HCT116 (cell line): ENCODE measurements at regions not wholly inside any gene's neighbourhood (a gene's known extent, or its start where the extent isn't known, plus 50 kb on each side); places are given as distances from the start of the nearest gene placed in this dataset.

ENCODE experiments used
- ATAC-seq: fragments of 200-7000 bp; cut with Tn5 transposase; 2 replicates; pipeline ENCODE4 v1.9.1; 2020; ENCODE audit warnings: mild to moderate bottlenecking, moderate library complexity
- BruUV-seq: library from RNA; stranded (reverse); fragments of 400-500 nt; replicated peaks from 2 replicates; lab custom pipeline; 2021; lab: Mats Ljungman, UMichigan
- CTCF ChIA-PET: fragments of 300-600 bp; sonication (Branson Sonifier 250); formaldehyde crosslinking; loops from one replicate; lab custom pipeline; 2021; ENCODE audit warnings: antibody characterized with exemption; lab: Charles Lee
- POLR2A ChIA-PET: fragments of 300-600, 350-600 bp; sonication (Branson Sonifier 250); formaldehyde crosslinking; loops from one replicate; lab custom pipeline; 2021; ENCODE audit warnings: antibody characterized with exemption; lab: Charles Lee
- RAD21 ChIA-PET, 2 experiments: fragments of 300-600 bp; sonication (Branson Sonifier 250); formaldehyde crosslinking; loops; one replicate each; lab custom pipeline; 2023; ENCODE audit warnings: low total read pairs in 2 of 2; ENCODE audit not compliant: uncharacterized antibody in 2 of 2, unreplicated experiment in 2 of 2, low non-redundant PET in 1 of 2; lab: Charles Lee
- DNase-seq: peaks from one replicate; pipeline ENCODE4 v3.0.0-alpha.2; 2010; ENCODE audit warnings: low read depth, low spot score
- H2AFZ ChIP-seq: fragments of 200-600 bp; shearing (Covaris generic), sonication (generic); 2 replicates; pipeline ENCODE4 v1.6.1; 2017; ENCODE audit warnings: low read depth, mixed run types, mixed read lengths, antibody characterized with exemption, low read length; ENCODE audit not compliant: poor library complexity, severe bottlenecking
- H3K27ac ChIP-seq: 2 replicates; pipeline ENCODE4 v1.5.1; 2012; ENCODE audit warnings: low read depth, low read length
- H3K27me3 ChIP-seq: fragments of 200-600 bp; sonication (generic); 2 replicates; pipeline ENCODE4 v1.6.1; 2016; ENCODE audit warnings: mixed run types, low read length, mixed read lengths; ENCODE audit not compliant: insufficient read depth
- H3K36me3 ChIP-seq, 2 experiments: fragments of 200-500 bp in 1 of 2; fragments of 200-600 bp in 1 of 2; sonication (Bioruptor generic) in 1 of 2; sonication (generic) in 1 of 2; 2 replicates each; pipeline versions ENCODE4 v1.5.1 to v1.6.1; 2014 to 2016; ENCODE audit warnings: low read length in 2 of 2, inconsistent platforms in 1 of 2, mixed read lengths in 1 of 2, mixed run types in 1 of 2; ENCODE audit not compliant: insufficient read depth in 2 of 2, control insufficient read depth in 1 of 2
- H3K4me1 ChIP-seq, 2 experiments: fragments of 200-600 bp in 1 of 2; sonication (generic) in 1 of 2; 2 replicates each; pipeline versions ENCODE4 v1.5.1 to v1.6.1; 2012 to 2017; ENCODE audit warnings: low read length in 2 of 2, inconsistent platforms in 1 of 2, mild to moderate bottlenecking in 1 of 2, mixed read lengths in 1 of 2, mixed run types in 1 of 2, moderate library complexity in 1 of 2; ENCODE audit not compliant: insufficient read depth in 2 of 2, control insufficient read depth in 1 of 2
- H3K4me2 ChIP-seq: fragments of 200-600 bp; sonication (generic); 2 replicates; pipeline ENCODE4 v1.6.1; 2017; ENCODE audit warnings: mixed run types, low read length, mixed read lengths
- H3K4me3 ChIP-seq, 2 experiments: fragments of 200-600 bp in 1 of 2; sonication (generic) in 1 of 2; replicated peaks in 1 of 2; 2 replicates each; pipeline ENCODE4 v1.5.1; 2011 to 2016; ENCODE audit warnings: low read length in 2 of 2, control low read depth in 1 of 2, low read depth in 1 of 2, mild to moderate bottlenecking in 1 of 2, mixed read lengths in 1 of 2, mixed run types in 1 of 2
- H3K79me2 ChIP-seq: fragments of 200-600 bp; sonication (generic); 2 replicates; pipeline ENCODE4 v1.6.1; 2017; ENCODE audit warnings: mild to moderate bottlenecking, mixed run types, low read length, moderate library complexity, mixed read lengths; ENCODE audit not compliant: insufficient read depth
- H3K9ac ChIP-seq: fragments of 200-600 bp; sonication (generic); 2 replicates; pipeline ENCODE4 v1.6.1; 2016; ENCODE audit warnings: low read length, mixed read lengths
- H3K9me2 ChIP-seq: fragments of 200-600 bp; sonication (generic), shearing (Covaris generic); 2 replicates; pipeline ENCODE4 v1.6.1; 2017; ENCODE audit warnings: mixed run types, mild to moderate bottlenecking, moderate library complexity; ENCODE audit not compliant: insufficient read depth
- H3K9me3 ChIP-seq, 2 experiments: fragments of 200-500 bp in 1 of 2; fragments of 200-600 bp in 1 of 2; sonication (Bioruptor generic) in 1 of 2; sonication (generic) in 1 of 2; 2 replicates each; pipeline ENCODE4 v1.6.1; 2014 to 2017; ENCODE audit warnings: low read length in 2 of 2, mixed read lengths in 2 of 2, inconsistent platforms in 1 of 2, low read depth in 1 of 2, mild to moderate bottlenecking in 1 of 2, mixed run types in 1 of 2, moderate library complexity in 1 of 2; ENCODE audit not compliant: control insufficient read depth in 1 of 2, insufficient read depth in 1 of 2
- H4K20me1 ChIP-seq: fragments of 200-600 bp; sonication (generic), shearing (Covaris generic); 2 replicates; pipeline ENCODE4 v1.6.1; 2017; ENCODE audit warnings: mixed run types, mild to moderate bottlenecking, moderate library complexity; ENCODE audit not compliant: insufficient read depth
- ATF3 ChIP-seq: IDR thresholded peaks from 2 replicates; pipeline ENCODE4 v1.6.1; 2012
- CBX3 ChIP-seq: IDR thresholded peaks from 2 replicates; pipeline ENCODE4 v1.6.1; 2012; ENCODE audit warnings: low read depth
- CEBPB ChIP-seq: IDR thresholded peaks from 2 replicates; pipeline ENCODE4 v1.6.1; 2012; ENCODE audit warnings: low read depth
- EGR1 ChIP-seq: IDR thresholded peaks from 2 replicates; pipeline ENCODE4 v1.6.1; 2012; ENCODE audit warnings: low read depth
- ELF1 ChIP-seq: IDR thresholded peaks from 2 replicates; pipeline ENCODE4 v1.6.1; 2012; ENCODE audit warnings: low read depth, borderline replicate concordance
- EZH2 ChIP-seq: fragments of 200-600 bp; sonication (generic); IDR thresholded peaks from 2 replicates; pipeline ENCODE4 v1.6.1; 2017; ENCODE audit warnings: antibody characterized with exemption, mixed run types
- FOSL1 ChIP-seq: IDR thresholded peaks from 2 replicates; pipeline ENCODE4 v1.6.1; 2012; ENCODE audit warnings: low read depth
- JUND ChIP-seq: IDR thresholded peaks from 2 replicates; pipeline ENCODE4 v1.6.1; 2012
- MAX ChIP-seq: IDR thresholded peaks from 2 replicates; pipeline ENCODE4 v1.6.1; 2012
- POLR2A ChIP-seq: IDR thresholded peaks from 2 replicates; pipeline ENCODE4 v1.7.0; 2011; ENCODE audit warnings: borderline replicate concordance; ENCODE audit not compliant: insufficient read depth, insufficient read length; ENCODE audit errors: extremely low read depth
- RAD21 ChIP-seq: IDR thresholded peaks from 2 replicates; pipeline ENCODE4 v1.6.1; 2012; ENCODE audit warnings: low read depth, mild to moderate bottlenecking
- REST ChIP-seq: IDR thresholded peaks from 2 replicates; pipeline ENCODE4 v1.6.1; 2012; ENCODE audit warnings: low read depth
- SIN3A ChIP-seq: IDR thresholded peaks from 2 replicates; pipeline ENCODE4 v1.6.1; 2012; ENCODE audit warnings: low read depth
- YY1 ChIP-seq: IDR thresholded peaks from 2 replicates; pipeline ENCODE4 v1.6.1; 2011; ENCODE audit warnings: low read length, low read depth, moderate library complexity, mild to moderate bottlenecking; ENCODE audit not compliant: insufficient replicate concordance; ENCODE audit errors: extremely low read depth
- intact Hi-C: fragments of 100-400 bp; cut with micrococcal nuclease; formaldehyde crosslinking; loops from 2 replicates; pipeline ENCODE4 v1.10.0; 2022

- intact Hi-C loops: no loop called here
- POLR2A ChIA-PET: no interaction called here
- BruUV-seq: no TSS peak
- H3K4me1 ChIP-seq: no peaks in the 10 kb centered on the region
- no peak overlapping the region for H3K4me2 ChIP-seq
- TF ChIP-seq EGR1 (no peak), REST (no peak), SIN3A (no peak), EZH2 (no peak), RAD21 (no peak), CBX3 (no peak), YY1 (no peak), CEBPB (no peak), POLR2A (no peak), MAX (no peak), FOSL1 (no peak), ATF3 (no peak), ELF1 (no peak), JUND (no peak)
- no peak overlapping the region for H3K4me3 ChIP-seq
- H3K36me3 ChIP-seq: no peaks in the 10 kb centered on the region
- H3K27me3 ChIP-seq: no peaks in the 10 kb centered on the region
- ATAC-seq (no peak), DNase-seq (no peak)
- no peaks in the 10 kb centered on the region for H3K79me2 ChIP-seq
- RAD21 ChIA-PET: no interaction called here
- no peaks in the 10 kb centered on the region for H4K20me1 ChIP-seq
- H2AFZ ChIP-seq: no peak overlapping the region
- no peaks in the 10 kb centered on the region for H3K9me3 ChIP-seq
- H3K27ac ChIP-seq: no peak overlapping the region
- no peaks in the 10 kb centered on the region for H3K9me2 ChIP-seq
- CTCF ChIA-PET: no interaction called here
- H3K9ac ChIP-seq: no peak overlapping the region
These were observed 109.4 kb upstream of the ISL1 start for GRCh38 chr5:51273871-51274270.
